Inferior parietal cortex (tissue), 1 donor: ENCODE measurements at regions not wholly inside any gene's neighbourhood (a gene's known extent, or its start where the extent isn't known, plus 50 kb on each side); places are given as distances from the start of the nearest gene placed in this dataset.
"Not testable (repeated sequence)": the region's sequence is repeated elsewhere in the genome, so short reads cannot be mapped to it uniquely, and the experiment has no call there.

Source experiments
- DNase-seq: peaks from one replicate; pipeline ENCODE4 v3.0.0-alpha.2; 2016; ENCODE audit errors: extremely low spot score

GRCh38 chr4:95898226-95898625, 58.3 kb downstream of the PDHA2 start:
- no peak for DNase-seq

DNA sequence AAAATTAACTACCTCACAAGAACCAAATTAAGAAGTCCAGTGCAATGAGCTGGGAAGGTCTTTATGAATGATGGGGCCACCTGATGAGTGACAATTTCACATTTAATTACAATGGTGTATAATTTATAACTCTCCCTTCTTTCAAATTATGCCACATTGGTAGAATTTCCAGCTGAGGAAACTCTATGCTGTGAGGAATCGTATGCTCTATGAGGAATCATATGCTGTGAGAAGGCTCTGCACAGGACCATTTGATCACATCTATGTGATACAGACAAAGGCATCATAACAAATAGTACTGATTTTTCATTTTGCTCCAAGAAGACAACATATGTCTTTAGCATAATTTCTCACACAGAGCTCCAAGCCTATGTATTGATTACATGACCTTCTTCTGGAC, 69.3 kb downstream of the PDHA2 start:
- no peak for DNase-seq

DNA sequence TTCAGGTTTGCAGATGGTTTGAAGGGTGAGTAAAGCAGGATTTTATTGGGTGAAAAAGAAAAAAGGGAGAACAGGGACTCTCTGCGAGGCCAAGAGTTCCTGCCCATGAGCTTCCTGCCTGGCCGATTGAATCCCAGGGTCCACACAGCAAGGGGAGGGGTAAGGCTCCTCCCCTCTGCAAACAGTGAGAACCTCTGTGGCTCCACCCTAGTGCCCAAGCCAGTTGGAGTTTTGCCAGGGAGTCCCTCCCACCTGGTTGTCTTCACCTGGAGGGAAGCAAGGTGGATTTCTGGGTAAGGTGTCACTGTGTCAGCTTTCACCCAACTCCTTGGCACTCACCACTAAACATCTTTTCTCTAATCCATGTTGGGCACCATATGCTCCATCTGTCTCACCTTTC, 70.9 kb downstream of the PDHA2 start:
- no peak for DNase-seq

DNA sequence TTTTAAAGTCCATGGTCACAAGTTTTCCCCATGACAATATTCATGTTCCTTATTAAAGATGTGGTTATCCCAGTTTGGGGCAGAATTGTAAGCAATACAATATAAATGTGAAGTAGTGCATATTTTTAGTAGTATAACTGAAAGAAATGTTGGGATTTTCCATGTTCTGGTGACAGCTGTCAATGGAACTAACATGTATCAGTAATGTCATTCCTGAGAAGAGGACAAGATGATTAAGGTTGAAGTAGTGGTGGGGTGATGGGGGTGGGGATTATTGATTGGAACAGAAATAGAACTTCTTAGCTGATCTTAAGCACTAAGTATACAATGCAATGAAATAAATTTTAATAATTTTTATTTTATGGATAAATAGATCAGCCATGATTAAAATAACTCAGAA, 81.6 kb downstream of the PDHA2 start:
- DNase-seq, result no peak

GRCh38 chr4:95929448-95930064, 89.7 kb downstream of the PDHA2 start:
- DNase-seq, result no peak

DNA sequence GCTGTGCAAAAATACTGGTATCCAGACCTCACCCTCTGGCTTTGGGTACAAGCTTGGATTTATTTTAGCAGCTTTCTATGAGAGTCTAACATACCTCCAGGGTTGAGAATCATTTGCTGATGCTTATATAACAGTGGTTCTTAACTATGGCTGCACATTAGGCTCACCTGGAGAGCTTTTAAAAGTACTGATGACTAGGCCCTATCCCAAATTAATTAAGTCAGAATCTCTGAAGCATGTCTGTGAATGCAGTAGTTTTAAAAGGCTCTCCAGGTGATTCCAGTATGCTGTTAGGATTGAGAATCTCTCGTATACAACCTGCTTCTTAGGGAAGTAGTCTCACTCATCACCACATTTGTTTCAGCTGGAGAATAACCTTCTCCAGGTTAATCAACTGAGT, 99.2 kb downstream of the PDHA2 start:
- no peak for DNase-seq

DNA sequence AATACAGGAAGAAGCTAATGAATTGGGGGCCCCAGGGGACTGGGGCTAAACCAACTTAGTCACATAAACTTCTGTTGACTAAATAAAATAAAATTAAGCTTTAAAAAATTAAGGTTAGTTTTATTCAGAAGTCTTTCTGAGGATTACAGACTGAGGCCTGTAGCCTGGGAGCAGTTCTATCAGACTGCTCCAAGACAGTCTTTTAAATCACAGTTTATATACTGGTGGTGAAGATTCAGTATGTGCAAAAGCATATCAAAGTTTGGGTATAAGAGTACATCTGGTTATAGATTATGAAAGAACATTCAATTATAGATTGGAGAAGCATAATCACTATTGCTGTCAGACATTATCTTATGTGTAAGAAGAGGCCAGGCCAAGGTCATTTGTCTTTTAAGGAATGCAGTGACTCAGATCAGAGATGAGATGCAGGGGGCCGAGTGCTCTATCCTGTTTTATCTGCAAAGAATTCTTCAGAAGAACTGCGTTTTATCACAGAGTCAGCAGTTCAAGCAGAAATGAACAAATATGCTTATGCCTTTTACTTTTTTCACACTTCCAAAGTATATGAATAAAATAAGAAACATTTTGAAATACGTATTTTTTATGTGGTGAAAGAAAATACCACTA, 109.4 kb downstream of the PDHA2 start:
- DNase-seq, result no peak

GRCh38 chr4:95949808-95950207, 109.9 kb downstream of the PDHA2 start:
- no peak for DNase-seq

- DNase-seq, result not testable (repeated sequence)
Measured at GRCh38 chr4:95952538-95952937, 112.6 kb downstream of the PDHA2 start.

DNA sequence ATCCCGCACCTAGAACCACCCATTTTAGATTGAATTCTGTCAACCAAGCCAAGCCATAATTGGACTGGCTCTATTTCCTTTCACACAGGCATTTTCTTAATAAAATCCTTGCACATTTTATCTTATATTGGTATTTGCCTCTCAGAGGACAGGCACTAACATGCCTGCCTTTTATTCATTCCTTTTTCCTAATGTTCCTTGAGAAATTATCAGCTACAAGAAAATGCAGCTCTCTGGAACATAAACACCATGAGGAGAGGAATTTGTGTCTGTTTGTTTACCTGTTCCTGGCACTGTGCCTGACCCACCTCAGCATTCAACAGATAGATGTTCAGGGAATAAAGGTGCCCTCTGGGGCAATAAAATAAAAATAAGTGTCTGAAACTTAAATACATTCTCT, 116.2 kb downstream of the PDHA2 start:
- DNase-seq, result no peak

DNA sequence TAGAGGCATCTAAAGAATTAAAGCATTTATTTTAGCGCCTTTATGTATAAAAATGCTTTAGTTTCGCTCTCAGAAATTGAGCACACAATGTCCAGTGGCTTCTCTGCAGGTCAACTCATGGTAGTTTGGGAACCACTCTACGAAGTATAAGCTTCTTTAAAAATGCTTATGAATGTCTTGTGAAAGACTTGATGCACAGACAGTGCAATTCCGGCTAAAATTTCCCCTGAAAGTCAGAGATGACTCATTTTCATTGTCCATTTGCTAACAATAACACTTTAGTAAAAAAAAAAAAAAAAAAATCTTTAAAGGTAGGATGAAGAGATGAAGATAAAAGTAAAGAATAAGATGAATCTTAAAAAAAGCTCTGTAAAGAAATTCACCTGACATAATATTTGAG, 117.2 kb downstream of the PDHA2 start:
- DNase-seq, result no peak

DNA sequence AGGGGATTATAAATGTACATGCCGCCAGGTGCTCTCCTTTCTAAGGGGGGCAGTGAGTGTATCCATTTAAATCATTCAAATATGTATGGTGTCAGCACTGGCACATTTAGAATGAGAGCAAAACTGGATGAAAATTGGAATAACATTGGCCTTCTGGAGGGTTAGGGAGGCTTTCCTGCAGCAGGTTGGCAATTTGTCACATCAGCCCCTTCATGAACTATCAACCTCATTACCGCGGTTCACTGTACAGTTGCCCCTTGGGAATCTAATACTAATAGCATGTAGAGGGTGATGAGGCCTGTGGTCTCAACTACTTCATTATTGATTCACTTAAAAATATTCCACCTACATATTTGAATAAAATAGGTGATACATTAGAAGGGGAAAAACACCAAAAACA, 117.9 kb downstream of the PDHA2 start:
- DNase-seq, result no peak

DNA sequence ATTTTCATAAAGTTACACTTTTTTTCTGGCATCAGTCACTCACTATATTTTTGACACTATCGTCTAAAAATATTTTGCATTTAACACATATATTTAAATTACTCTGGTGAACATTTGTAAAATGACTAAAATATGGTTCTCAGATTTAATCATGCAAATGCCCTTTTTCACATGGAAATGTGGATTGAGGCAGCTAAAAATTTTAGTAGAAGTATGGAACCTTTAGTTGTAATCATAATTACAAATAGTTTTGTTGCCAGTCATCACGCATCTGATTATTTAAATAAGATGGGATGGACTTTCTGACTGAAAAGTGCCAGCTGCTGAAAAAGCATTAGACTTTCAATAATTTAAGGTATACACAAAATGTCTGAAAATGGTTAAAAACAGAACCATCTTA, 119.3 kb downstream of the PDHA2 start:
- no peak for DNase-seq

DNA sequence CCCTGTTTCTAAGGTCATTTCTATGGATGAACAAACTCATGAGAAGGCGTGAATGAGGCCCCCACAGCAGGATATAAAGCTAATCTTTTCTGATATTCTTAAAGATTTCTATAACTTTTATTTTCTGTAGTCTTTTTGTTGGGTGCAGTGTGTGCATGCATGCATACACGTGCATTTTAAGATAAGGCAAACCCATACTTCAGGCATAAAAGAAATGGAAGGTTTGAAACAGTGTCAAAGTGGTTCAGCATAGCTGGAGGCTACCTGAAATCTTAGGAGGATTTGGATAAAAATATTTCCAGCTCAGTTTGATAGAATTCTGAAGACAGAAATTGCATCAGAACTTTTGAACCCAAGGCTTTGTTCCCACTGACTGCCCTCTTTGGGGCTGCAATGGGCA, 119.7 kb downstream of the PDHA2 start:
- DNase-seq, result no peak

GRCh38 chr4:95963456-95963855, 123.6 kb downstream of the PDHA2 start:
- DNase-seq, result no peak

DNA sequence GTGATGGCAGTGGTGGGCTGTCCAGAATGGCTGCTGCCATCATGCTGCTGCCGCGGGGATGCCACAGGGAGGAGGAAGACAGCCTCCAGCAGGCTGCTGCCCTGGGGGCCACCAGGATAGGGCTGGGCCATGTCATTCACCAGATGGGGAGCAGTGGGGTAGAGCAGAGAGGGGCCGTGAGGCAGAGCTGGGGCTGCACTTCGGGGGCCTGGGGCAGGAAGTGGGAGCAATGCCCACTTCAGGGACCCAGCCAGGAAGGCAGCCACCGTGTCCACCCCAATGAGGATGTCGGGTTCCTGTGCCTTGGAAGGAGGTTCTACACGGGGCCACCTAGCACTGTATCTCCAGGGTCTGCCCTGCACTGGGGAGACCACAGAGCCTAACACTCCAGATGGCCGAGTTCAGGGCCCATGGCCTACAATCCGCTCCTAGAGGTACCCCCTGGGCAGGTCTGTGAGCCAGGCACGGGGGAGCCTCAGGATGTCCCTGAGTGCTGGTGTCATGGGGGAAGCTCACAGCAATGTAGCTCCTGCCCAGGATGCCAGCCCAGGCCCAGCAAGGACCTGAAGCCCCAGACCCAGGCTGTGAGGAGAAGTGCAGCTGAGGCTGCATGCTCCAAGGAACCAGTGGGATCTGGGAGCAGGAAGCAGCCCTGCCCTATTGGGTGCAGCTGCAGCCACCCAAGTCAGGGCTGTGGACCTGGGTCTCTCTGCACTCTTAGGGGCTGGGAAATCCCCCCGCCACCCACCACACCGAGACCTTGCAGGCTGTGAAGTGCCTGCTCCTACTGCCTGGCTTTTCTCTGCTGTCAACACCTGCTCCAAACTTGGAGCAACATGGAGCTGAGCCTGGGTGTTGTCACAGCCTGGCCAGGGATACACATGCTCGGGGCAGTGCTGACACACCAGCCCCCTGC, 140.3 kb downstream of the PDHA2 start:
- no peak for DNase-seq

DNA sequence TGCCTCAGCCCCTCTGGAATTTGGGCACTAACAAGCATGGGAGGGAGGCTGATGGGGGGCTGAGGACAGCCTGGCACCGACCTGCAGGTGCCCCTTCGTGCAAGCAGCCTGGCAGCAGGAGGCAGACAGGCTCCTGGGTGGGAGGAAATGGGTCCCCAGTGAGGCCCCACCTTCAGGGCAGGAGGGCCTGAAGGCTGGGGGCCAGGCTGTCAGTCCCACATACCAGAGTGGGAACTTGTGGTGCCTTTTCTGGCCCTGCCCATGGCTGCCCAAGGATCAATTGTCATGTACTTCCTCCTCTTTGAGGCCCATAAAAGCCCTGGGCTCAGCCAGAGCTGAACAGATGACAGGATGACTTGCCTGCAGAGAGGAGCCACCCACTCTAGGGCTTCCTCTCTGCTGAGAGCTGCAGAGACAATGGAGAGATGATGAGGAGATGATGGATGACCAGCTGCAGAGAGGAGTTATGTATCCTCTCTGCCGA, 141.0 kb downstream of the PDHA2 start:
- no peak for DNase-seq

GRCh38 chr4:95981591-95981990, 141.7 kb downstream of the PDHA2 start:
- DNase-seq, result no peak

GRCh38 chr4:95982516-95982915, 142.6 kb downstream of the PDHA2 start:
- DNase-seq, result no peak

DNA sequence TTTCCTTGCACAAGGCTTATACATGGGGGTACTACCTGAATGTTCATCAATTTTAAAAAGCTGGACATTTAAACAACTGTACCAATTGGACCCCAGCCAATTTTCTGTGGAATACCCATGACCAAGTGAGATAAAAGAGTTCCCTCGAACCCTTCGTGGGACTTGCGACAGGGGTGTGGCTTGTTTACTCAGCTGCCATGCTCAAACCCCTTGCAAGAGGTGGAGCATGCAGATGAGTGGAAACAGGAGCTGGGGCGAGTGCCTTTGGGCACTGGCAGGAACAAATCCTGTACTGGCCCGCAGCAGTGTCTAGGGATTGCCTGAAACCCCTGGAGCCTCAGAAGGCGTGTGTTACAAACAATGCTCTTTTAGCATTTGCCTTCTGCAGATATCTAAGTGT, 144.2 kb downstream of the PDHA2 start:
- no peak for DNase-seq

- no peak for DNase-seq
Measured at GRCh38 chr4:95985051-95985450, 145.2 kb downstream of the PDHA2 start.

DNA sequence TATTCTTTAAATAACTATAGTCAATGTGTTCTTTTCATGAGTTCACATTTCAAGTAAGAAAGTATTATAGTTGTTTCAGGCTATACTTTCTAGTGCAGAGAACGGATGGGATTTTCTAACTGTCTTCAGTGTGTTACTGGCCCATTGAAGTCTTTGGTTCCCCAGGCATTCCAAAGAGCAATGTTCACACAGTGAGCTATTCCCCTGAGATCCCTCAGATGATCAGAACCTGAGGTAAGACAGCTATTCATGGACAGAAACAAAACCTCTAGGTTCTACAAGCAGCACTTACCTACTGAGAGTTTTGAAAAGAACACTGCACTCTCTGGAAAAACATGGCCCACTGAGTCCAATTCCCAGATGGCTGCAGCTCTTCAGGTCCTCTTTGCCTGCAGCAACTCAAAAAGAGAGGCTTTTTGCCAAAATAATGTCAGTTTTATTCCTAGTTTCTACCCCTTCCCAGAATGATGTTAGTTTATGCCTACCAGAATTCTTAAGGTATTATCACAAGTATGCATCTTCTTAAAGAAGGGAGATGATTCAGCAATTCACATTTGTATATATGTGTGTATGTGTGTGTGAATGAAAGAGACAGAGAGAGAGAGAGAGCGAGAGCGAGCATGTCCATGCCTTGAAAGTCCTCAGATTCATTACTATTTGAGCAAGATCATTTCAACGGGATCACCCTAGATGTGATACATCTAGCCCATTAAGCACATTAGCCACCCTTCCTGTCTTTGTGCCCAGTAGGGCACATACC, 146.1 kb downstream of the PDHA2 start:
- no peak for DNase-seq
